Heart left ventricle (tissue), 13 donors: ENCODE measurements at regions not wholly inside any gene's neighbourhood (a gene's known extent, or its start where the extent isn't known, plus 50 kb on each side); places are given as distances from the start of the nearest gene placed in this dataset.

Experiments
- CTCF ChIP-seq, 12 donors: fragments of 200-600 bp; sonication (generic) in 4 of 12; IDR thresholded peaks; one replicate each; pipeline versions ENCODE4 v1.5.0 to v1.8.0; 2018 to 2022; ENCODE audit warnings: antibody characterized with exemption in 12 of 12, mild to moderate bottlenecking in 5 of 12
- POLR2A ChIP-seq, 2 donors: fragments of 450-650 bp; IDR thresholded peaks; one replicate each; pipeline ENCODE4 v1.6.1; 2017; ENCODE audit warnings: antibody characterized with exemption in 2 of 2, mild to moderate bottlenecking in 2 of 2, moderate library complexity in 2 of 2
- donor health status: ischemic (EF 13 %, LVEDD 7.1; RV severe dilation, severe dysfunction).
- donor health status: DM: no; HTN: yes; CAD: no.
- donor health status: DM: no; HTN: no; CAD: no.
- donor health status: ischemic (EF 25% LVEDD 6.9; RV normal size, moderate dysfunction).
- donor health status: ischemic (EF 25% LVEDD 5.7; RV mildly dilated, moderate dysfunction).
- donor health status: ischemic (EF 35%, LVEDD 5.7; RV mildly dilated, moderate dysfunction).
- donor health status: nonischemic (EF 11% LVEDD 7.7; RV severe dilation, severe dysfunction).
- donor health status: DM: yes; HTN: yes; CAD: no.
- donor health status: PGD.
- donor health status: ischemic (EF 29% LVEDD 5.4; RV normal size, mild dysfunction).
- donor health status: nonischemic (EF 23%, LVEDD 6.1; RV moderate dilation, normal function).

DNA sequence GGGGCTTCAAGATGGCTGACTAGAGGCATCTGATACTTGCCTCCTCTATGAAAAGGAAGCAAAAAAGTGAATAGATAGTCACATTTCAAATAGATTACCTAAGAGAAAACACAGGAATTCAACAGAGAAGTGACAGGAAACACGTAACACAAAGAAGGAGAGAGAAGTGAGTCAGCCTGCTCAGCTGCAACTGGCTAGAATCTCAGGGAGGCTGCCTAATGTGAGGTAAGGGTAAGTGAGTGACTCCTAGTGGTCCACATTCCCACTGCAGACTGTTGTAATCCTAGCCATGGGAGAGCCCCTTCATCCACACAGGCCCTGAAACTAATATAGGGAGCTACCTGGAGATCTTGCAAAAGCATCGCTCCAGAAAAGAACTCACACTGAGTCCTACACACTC lies 179.2 kb downstream of the SLC7A11 start:
- no peak for TF ChIP-seq CTCF (IDR thresholded peaks at IDR 0.05)
- no peak for TF ChIP-seq POLR2A (IDR thresholded peaks at IDR 0.05)
